ENCODE measurements at regions not wholly inside any gene's neighbourhood (a gene's known extent, or its start where the extent isn't known, plus 50 kb on each side); places are given as distances from the start of the nearest gene placed in this dataset.

GRCh38 chr9:80049096-80049782, 477.5 kb downstream of the TLE4 start:
- Histone ChIP-seq H3K9me3 (ENCODE audit: insufficient read depth in 2 of 2, low read depth in 1 of 2, low read length in 1 of 2) (peaks cover 0 to 4% of the 10 kb centered on the region in 2 experiments; a peak in 1 of 4 replicates), H2BK5ac (ENCODE audit: low read depth, low read length) (no peak overlapping the region), H2BK20ac (ENCODE audit: low read length) (no peak overlapping the region), H2BK12ac (ENCODE audit: low read depth, low read length) (no peak overlapping the region), H3K27me3 (replicated peaks in 1 of 4; ENCODE audit: control insufficient read depth in 3 of 4, extremely low read depth in 1 of 4, insufficient read depth in 3 of 4, low read length in 3 of 4) (no peaks in the 10 kb centered on the region), H3K4me3 (ENCODE audit: extremely low read depth in 1 of 4, insufficient read depth in 2 of 4, low read depth in 3 of 4, low read length in 4 of 4) (no peak overlapping the region), H2BK15ac (ENCODE audit: low read length) (no peak overlapping the region), H3K4ac (replicated peaks; ENCODE audit: insufficient read length, low read depth, low read length) (no peak overlapping the region), H3K9ac (replicated peaks in 1 of 4; ENCODE audit: extremely low read depth in 1 of 4, low read depth in 3 of 4, low read length in 3 of 4) (no peak overlapping the region), H4K91ac (replicated peaks; ENCODE audit: insufficient read length, low read length) (no peak overlapping the region), H3K79me2 (ENCODE audit: control insufficient read depth in 1 of 2, insufficient read depth in 2 of 2, low read length in 2 of 2) (no peaks in the 10 kb centered on the region), H3K4me1 (replicated peaks in 1 of 4; ENCODE audit: control insufficient read depth in 3 of 4, insufficient read depth in 4 of 4, low read length in 3 of 4) (peaks cover 0 to 8% (median 0%) of the 10 kb centered on the region in 4 experiments; a peak in 1 of 7 replicates), H4K8ac (ENCODE audit: extremely low read depth, insufficient read depth, low read length) (no peak overlapping the region), H3K14ac (ENCODE audit: insufficient read length) (no peak overlapping the region), H3K23ac (ENCODE audit: insufficient read length) (no peak overlapping the region), H2AFZ (ENCODE audit: low read length) (no peak overlapping the region), H4K20me1 (replicated peaks in 1 of 2; ENCODE audit: control insufficient read depth in 1 of 2, insufficient read depth in 2 of 2, low read length in 2 of 2) (no peaks in the 10 kb centered on the region), H2BK120ac (replicated peaks; ENCODE audit: low read depth, low read length) (no peak overlapping the region), H4K5ac (ENCODE audit: insufficient read length, low read depth, low read length) (no peak overlapping the region), H3K36me3 (ENCODE audit: control insufficient read depth in 2 of 4, insufficient read depth in 4 of 4, low read length in 3 of 4) (no peaks in the 10 kb centered on the region), H2AK5ac (ENCODE audit: low read depth, low read length) (no peak overlapping the region), H3K18ac (ENCODE audit: extremely low read depth, low read length) (no peak overlapping the region), H3K27ac (ENCODE audit: low read depth, low read length) (no peak overlapping the region), H3K56ac (replicated peaks; ENCODE audit: insufficient read length, low read depth, low read length) (no peak overlapping the region), H3K23me2 (ENCODE audit: low read depth, low read length) (no peaks in the 10 kb centered on the region), H3K79me1 (ENCODE audit: low read depth, low read length) (no peaks in the 10 kb centered on the region), H3K4me2 (ENCODE audit: insufficient read depth in 1 of 2, low read depth in 2 of 2, low read length in 2 of 2) (peak overlapping the region in 1 of 2 experiments; percentile 11; a peak in 1 of 4 replicates)
- no peak for DNase-seq (ENCODE audit: low read depth in 1 of 2, low spot score in 2 of 2)
- ChIA-PET POLR2A (ENCODE audit: partially characterized antibody) (interaction anchor here (0.7 kb wide), 1 partner anchor 19 kb away, joined by 3 read pairs; no protein-coding TSS in a partner anchor), CTCF (ENCODE audit: partially characterized antibody) (interaction anchor here (0.6 to 0.7 kb wide), 2 partner anchors 8 to 125 kb away, joined by 3 read pairs; no protein-coding TSS in a partner anchor)
- FAIRE-seq = no peak
- TF ChIP-seq POU5F1 (IDR thresholded peaks at IDR 0.05; ENCODE audit: low read depth, low read length) (no peak), JUND (IDR thresholded peaks at IDR 0.05; ENCODE audit: low read length) (peak; percentile 65)
- whole genome bisulfite sequencing, 2 experiments (ENCODE audit: extremely low coverage in 1 of 2, insufficient coverage in 1 of 2, insufficient read length in 1 of 2, insufficient replicate concordance in 2 of 2, low coverage in 1 of 2, low lambda C conversion rate in 2 of 2, missing lambda C conversion rate in 1 of 2) = 64% methylated on average over 2 of the region's 2 CpGs; no CpG with 5 or more reads in 1 of the 2 experiments
